Heart left ventricle (tissue), 16 donors: ENCODE measurements at regions not wholly inside any gene's neighbourhood (a gene's known extent, or its start where the extent isn't known, plus 50 kb on each side); places are given as distances from the start of the nearest gene placed in this dataset.

ENCODE experiments used
- ATAC-seq, 4 donors: fragments of 200-7000 bp; cut with Tn5 transposase; one replicate each; pipeline ENCODE4 v1.9.1; 2020 to 2022; ENCODE audit warnings: moderate library complexity in 4 of 4, mild to moderate bottlenecking in 3 of 4, moderate number of reproducible peaks in 1 of 4
- DNase-seq, 5 donors: peaks; one replicate each; pipeline ENCODE4 v3.0.0-alpha.2; 2020
- H3K27ac ChIP-seq, 12 donors: fragments of 200-600 bp; sonication (generic) in 4 of 12; one replicate each; pipeline versions ENCODE4 v1.5.0 to v1.8.0; 2016 to 2022; ENCODE audit warnings: mild to moderate bottlenecking in 2 of 12
- H3K27me3 ChIP-seq, 9 donors: fragments of 200-600 bp; sonication (generic) in 2 of 9; one replicate each; pipeline versions ENCODE4 v1.5.1 to v1.8.0; 2016 to 2022; ENCODE audit warnings: mild to moderate bottlenecking in 3 of 9
- H3K36me3 ChIP-seq, 9 donors: fragments of 200-600 bp; sonication (generic) in 2 of 9; one replicate each; pipeline versions ENCODE4 v1.5.0 to v1.8.0; 2018 to 2022; ENCODE audit warnings: mild to moderate bottlenecking in 2 of 9
- H3K4me1 ChIP-seq, 12 donors: fragments of 200-600 bp; sonication (generic) in 4 of 12; one replicate each; pipeline versions ENCODE4 v1.5.0 to v1.8.0; 2016 to 2022; ENCODE audit warnings: mild to moderate bottlenecking in 3 of 12
- H3K4me3 ChIP-seq, 12 donors: fragments of 200-600 bp; sonication (generic) in 4 of 12; one replicate each; pipeline versions ENCODE4 v1.5.0 to v1.8.0; 2017 to 2022; ENCODE audit warnings: mild to moderate bottlenecking in 9 of 12, moderate library complexity in 4 of 12
- H3K9me3 ChIP-seq, 12 donors: fragments of 200-600 bp; sonication (generic) in 4 of 12; one replicate each; pipeline versions ENCODE4 v1.5.0 to v1.8.0; 2016 to 2022; ENCODE audit warnings: mild to moderate bottlenecking in 1 of 12
- POLR2A ChIP-seq, 2 donors: fragments of 450-650 bp; IDR thresholded peaks; one replicate each; pipeline ENCODE4 v1.6.1; 2017; ENCODE audit warnings: antibody characterized with exemption in 2 of 2, mild to moderate bottlenecking in 2 of 2, moderate library complexity in 2 of 2
- WGBS, 4 donors: extraction: QIAGEN DNeasy Blood & Tissue Kit in 2 of 4; methylation state at CpG; one replicate each; pipeline versions ENCODE4 v1.1.5 to v1.1.7; 2013 to 2018; 5-methylcytosine and 5-hydroxymethylcytosine counted together
- intact Hi-C, 10 donors: fragments of 100-400 bp; cut with DNase I; formaldehyde crosslinking; loops; one replicate each; pipeline versions ENCODE4 v1.11.1 to v1.14.2; 2022
- TF ChIP-seq, protein P1 (sequence below), 12 donors: fragments of 200-600 bp; sonication (generic) in 4 of 12; IDR thresholded peaks; one replicate each; pipeline versions ENCODE4 v1.5.0 to v1.8.0; 2018 to 2022; ENCODE audit warnings: antibody characterized with exemption in 12 of 12, mild to moderate bottlenecking in 5 of 12
- donor health status: ischemic (EF 13 %, LVEDD 7.1; RV severe dilation, severe dysfunction).
- donor health status: healthy with polysubstance abuse.
- donor health status: DM: no; HTN: yes; CAD: no.
- donor health status: DM: no; HTN: no; CAD: no.
- donor health status: ischemic (EF 25% LVEDD 6.9; RV normal size, moderate dysfunction).
- donor health status: ischemic (EF 25% LVEDD 5.7; RV mildly dilated, moderate dysfunction).
- donor health status: healthy.
- donor health status: DM: yes; HTN: yes; CAD: no.
- donor health status: ischemic (EF 35%, LVEDD 5.7; RV mildly dilated, moderate dysfunction).
- donor health status: nonischemic (EF 11% LVEDD 7.7; RV severe dilation, severe dysfunction).
- donor health status: DM: yes; HTN: yes; CAD: no.
- donor health status: PGD.
- donor health status: ischemic (EF 29% LVEDD 5.4; RV normal size, mild dysfunction).
- donor health status: nonischemic (EF 23%, LVEDD 6.1; RV moderate dilation, normal function).

DNA sequence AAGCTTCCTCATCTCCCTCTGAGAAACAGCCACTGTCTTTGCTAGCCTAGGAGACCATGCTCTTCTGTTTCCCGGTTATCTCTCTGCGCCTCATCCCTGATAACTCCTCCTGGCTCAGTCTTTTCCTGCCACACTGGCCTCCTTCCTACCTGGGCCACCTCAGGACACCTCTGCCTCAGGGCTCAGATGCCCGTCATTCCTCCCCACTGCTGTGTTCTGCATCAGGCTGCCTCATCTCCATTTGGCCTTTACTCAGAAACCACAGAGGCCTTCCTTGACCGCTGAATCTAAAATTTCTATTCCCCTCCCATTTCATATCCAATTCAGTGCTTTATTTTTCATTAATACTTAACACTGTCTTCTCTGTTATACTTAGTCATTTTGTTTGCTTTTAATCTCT, 311.0 kb upstream of the RGS6 start:
- ATAC-seq (no peak), DNase-seq (no peak)
- Histone ChIP-seq H3K27me3 (no peaks in the 10 kb centered on the region), H3K27ac (no peak overlapping the region), H3K4me1 (no peaks in the 10 kb centered on the region), H3K9me3 (no peaks in the 10 kb centered on the region), H3K4me3 (no peak overlapping the region), H3K36me3 (peaks cover 0 to 24% (median 6%) of the 10 kb centered on the region in 9 donors)
- no peak for TF ChIP-seq POLR2A (IDR thresholded peaks at IDR 0.05)
- TF ChIP-seq, protein P1, sequence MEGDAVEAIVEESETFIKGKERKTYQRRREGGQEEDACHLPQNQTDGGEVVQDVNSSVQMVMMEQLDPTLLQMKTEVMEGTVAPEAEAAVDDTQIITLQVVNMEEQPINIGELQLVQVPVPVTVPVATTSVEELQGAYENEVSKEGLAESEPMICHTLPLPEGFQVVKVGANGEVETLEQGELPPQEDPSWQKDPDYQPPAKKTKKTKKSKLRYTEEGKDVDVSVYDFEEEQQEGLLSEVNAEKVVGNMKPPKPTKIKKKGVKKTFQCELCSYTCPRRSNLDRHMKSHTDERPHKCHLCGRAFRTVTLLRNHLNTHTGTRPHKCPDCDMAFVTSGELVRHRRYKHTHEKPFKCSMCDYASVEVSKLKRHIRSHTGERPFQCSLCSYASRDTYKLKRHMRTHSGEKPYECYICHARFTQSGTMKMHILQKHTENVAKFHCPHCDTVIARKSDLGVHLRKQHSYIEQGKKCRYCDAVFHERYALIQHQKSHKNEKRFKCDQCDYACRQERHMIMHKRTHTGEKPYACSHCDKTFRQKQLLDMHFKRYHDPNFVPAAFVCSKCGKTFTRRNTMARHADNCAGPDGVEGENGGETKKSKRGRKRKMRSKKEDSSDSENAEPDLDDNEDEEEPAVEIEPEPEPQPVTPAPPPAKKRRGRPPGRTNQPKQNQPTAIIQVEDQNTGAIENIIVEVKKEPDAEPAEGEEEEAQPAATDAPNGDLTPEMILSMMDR (IDR thresholded peaks at IDR 0.05), result no peak
- intact Hi-C loops, result no loop called here
- WGBS, 4 donors, result 94 to 97% (median 95%) methylated on average over 4 of the region's 4 CpGs

DNA sequence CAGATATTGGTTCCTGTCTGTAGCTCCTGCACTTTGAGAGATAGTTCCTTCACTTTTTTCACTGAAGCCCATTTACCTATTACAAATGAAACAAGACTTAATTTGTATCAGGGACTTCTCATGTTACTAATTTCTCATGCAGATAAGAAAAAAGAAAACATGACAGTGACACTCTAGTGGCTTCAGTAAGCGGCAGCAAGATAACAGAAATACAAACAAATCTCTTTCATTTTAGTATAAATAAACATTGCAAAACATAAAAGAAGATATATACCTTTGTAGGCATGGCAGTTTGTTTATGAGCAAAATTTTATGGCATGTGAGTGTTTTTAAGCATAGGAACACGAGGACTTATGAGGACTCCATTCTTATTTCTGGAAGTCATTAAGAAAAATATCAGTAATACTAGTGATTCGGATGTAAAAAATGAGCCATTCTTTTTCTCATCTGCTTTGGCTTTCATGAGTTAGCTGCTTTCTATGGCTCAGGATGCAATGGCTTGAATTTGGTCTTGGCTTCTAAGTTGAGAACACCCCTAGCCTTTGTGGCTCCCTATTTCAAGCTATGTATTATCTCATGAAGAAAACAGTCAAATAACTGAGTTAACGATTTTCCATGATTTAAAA, 310.1 kb upstream of the RGS6 start:
- Histone ChIP-seq H3K4me3 (no peak overlapping the region), H3K9me3 (no peaks in the 10 kb centered on the region), H3K4me1 (no peaks in the 10 kb centered on the region), H3K27ac (no peak overlapping the region), H3K27me3 (no peaks in the 10 kb centered on the region), H3K36me3 (peaks cover 0 to 24% (median 6%) of the 10 kb centered on the region in 9 donors)
- no peak for DNase-seq
- intact Hi-C loops, result no loop called here
- no peak for TF ChIP-seq POLR2A (IDR thresholded peaks at IDR 0.05)
- no peak for ATAC-seq
- 92 to 97% (median 93%) methylated on average over 4 of the region's 4 CpGs for WGBS, 4 donors

DNA sequence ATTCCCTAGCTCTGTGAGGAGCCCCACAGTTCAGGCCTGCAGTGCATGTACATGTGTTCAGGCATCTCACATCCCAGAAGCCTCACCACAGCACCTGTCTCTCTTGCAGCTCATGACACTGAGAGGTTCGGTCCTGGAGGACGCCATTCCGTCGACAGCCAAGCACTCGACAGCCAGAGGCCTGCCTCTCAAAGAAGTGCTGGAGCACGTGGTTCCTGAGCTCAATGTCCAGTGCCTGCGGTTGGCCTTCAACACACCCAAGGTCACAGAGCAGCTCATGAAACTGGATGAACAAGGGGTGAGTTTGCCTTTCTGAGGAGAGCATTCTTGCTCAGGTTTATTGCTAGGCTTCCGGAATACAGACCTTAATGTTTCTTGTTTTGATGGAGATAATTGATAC, 308.3 kb upstream of the RGS6 start:
- H3K4me3 ChIP-seq, result no peak overlapping the region
- intact Hi-C loops, result no loop called here
- WGBS, 4 donors, result 68 to 89% (median 80%) methylated on average over 8 of the region's 8 CpGs
- no peaks in the 10 kb centered on the region for H3K9me3 ChIP-seq
- no peak for TF ChIP-seq POLR2A (IDR thresholded peaks at IDR 0.05)
- TF ChIP-seq, protein P1 (IDR thresholded peaks at IDR 0.05), result no peak
- H3K27me3 ChIP-seq, result no peaks in the 10 kb centered on the region
- ATAC-seq, result no peak
- H3K36me3 ChIP-seq, result peaks cover 0 to 24% (median 6%) of the 10 kb centered on the region in 9 donors
- H3K27ac ChIP-seq, result no peak overlapping the region
- DNase-seq, result no peak
- H3K4me1 ChIP-seq, result no peaks in the 10 kb centered on the region

DNA sequence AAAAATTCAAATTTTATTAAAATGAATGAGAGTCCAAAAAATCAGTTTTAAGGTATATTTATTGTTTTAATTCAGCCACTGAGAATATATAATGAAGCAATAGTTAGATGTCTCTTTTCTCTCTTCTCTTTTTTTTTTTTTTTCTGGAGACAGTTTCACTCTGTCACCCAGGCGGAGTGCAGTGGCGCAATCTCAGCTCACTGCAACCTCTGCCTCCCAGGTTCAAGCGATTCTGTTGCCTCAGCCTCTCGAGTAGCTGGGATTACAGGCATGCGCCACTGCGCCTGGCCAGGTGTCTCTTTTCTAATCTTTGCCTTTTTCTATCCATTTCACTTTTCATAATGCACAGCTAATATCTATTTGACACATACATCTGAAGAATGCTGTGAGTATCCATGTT, 307.1 kb upstream of the RGS6 start:
- ATAC-seq, result no peak
- intact Hi-C loops, result no loop called here
- WGBS, 4 donors, result 94 to 99% (median 96%) methylated on average over 6 of the region's 6 CpGs
- TF ChIP-seq, protein P1 (IDR thresholded peaks at IDR 0.05), result no peak
- TF ChIP-seq POLR2A (IDR thresholded peaks at IDR 0.05), result no peak
- no peaks in the 10 kb centered on the region for H3K27me3 ChIP-seq
- H3K27ac ChIP-seq, result no peak overlapping the region
- no peak overlapping the region for H3K4me3 ChIP-seq
- H3K4me1 ChIP-seq, result no peaks in the 10 kb centered on the region
- DNase-seq, result no peak
- peaks cover 0 to 18% (median 6%) of the 10 kb centered on the region in 9 donors for H3K36me3 ChIP-seq
- no peaks in the 10 kb centered on the region for H3K9me3 ChIP-seq
